ENCODE measurements at regions not wholly inside any gene's neighbourhood (a gene's known extent, or its start where the extent isn't known, plus 50 kb on each side); places are given as distances from the start of the nearest gene placed in this dataset.

DNA sequence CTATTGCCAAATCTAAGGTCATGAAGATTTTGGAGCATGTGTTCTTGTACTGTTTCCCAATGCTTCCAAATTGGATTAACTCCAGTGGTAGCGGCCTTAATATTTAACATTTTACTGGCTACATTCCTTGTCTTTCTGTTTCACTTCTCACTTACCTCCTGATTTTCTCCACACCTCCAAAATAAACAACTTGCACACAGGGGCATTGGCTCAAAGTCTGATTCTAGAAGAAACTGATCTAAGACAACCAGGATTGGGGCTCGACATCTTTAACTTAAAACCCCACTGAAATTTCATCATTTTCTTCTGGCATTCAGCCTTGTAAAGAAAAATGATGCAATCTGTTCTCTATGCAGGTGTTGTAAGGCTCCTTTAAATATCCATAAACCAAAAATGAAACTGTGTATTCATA lies 557.9 kb upstream of the ID4 start:
- no peak for DNase-seq

DNA sequence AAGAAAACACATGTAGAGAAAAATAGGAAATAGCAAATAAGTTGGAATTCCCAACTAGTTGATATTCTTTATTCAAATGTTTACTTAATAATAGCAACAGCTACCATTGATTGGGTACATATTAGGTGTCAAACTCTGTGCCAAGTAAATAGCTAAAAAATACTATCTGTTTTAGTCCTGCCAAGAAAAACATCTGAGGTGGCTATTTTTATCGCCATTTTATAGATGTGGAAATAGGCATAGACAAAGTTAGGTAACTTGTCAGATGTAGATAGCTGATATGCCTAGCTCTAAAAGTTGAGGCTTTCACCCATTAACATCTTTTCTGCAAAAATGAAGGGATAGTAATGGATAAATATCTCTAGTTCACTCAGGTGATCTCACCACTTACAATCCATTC lies 549.2 kb upstream of the ID4 start:
- DNase-seq: no peak

DNA sequence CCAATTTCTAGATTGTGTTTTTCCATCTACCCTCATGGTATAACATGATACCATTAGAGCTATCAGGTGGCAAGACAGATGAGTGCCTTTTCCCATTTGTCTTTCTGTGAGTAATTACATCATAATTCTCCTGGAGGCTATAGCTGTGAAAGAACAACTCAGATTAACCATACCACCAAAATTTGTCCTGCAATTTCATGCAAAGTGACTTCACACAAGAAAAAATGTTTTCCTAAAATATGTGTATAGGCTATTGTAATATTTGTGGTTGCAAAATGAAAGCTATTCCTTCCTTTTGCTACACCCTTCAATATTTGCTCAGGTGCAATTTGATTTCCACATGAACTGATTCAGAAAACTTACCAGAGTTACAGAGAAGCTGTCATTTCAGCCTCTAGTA lies 547.7 kb upstream of the ID4 start:
- no peak for DNase-seq

DNA sequence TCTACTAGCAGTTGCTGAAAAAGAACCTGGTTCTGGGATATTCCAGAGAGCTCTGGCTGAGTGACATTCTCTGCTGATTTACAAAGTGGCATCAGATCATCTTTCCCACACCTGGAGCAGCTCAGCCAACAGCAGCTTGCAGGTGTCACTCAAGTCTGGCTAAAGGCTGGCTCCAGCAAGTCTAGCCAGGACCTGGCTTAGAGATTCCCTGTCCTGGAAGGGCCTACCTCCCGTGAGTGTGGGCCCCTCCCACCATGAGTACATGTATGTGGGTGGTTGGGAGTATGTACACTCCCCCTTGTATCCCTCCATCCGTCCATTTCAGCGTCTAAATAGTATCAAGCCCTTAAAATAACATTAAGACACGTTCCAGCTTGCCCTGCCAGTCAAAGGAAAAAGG lies 539.3 kb upstream of the ID4 start:
- DNase-seq: no peak

DNA sequence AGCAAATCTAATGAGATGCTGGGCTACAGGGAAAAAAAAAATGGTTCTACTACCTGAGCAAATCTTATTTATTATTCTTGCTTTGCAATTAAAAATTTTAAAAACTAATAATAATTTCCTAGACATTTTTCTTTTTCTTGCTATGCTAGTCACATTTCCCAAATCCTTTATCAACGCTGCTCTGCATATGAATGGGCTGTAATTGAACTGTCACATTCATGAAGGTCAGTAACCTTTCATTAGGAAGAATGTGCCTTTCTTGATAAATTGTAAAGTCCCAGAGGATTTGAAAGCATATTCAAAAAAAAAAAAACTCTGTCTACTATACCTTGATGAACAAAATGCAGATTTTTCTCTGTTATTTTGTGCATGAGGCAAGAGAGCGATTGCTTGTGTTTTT lies 538.7 kb upstream of the ID4 start:
- no peak for DNase-seq

DNA sequence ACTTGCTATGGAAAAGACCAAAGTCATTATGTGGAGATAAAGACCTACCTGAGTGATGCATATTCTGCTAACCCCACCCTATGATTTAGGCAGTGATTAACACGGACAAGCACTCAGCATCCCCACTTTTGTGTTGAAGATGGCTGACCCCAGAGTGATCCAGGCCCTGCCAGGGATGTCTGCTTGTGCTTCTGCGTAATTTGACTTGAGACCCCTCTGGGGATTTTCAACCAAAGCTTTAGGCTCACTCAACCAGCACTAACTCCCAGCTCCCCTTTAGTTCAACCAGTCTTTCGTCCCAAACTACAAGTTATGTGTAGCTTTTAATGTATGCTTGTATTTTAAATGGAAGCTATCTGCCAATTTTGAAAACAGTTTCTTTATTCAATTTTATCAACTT lies 538.0 kb upstream of the ID4 start:
- no peak for DNase-seq

DNA sequence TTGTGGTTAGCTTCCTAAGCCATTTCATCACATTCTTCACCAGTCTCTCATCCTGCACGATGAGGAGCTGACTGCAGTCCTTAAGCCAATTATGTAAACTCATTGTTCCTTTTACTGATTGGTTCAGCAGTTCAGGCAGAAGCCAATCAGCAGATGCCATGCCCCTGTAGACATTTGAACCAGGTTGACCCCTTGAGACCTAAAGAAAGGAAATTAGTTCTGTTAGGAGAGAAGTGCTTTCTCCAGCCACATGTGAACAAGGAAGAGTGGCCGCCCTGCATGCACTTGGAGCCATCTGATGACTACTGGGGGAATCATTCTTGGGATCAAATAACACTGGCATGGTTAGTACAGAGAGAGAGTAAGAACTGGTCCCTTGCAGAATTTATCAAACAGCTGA lies 535.2 kb upstream of the ID4 start:
- no peak for DNase-seq

DNA sequence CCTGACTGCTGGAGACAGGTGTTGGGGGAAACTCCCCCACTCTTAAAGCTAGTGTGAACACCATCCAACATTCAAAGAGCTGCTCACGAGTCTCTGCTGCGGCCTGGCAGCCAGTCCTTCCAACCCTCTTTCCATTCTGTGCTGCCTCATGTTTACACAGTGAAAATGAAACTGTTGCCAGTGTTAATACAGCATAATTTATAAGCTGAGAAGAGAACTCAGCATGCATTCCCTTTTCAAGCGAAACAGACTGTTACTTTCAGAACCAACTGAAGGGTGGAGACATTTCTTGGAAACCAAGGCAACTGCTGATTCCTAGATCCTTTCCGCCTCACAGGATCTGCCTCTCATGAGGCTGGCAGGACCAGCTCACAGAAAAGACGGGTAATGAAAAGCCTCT lies 533.8 kb upstream of the ID4 start:
- no peak for DNase-seq

DNA sequence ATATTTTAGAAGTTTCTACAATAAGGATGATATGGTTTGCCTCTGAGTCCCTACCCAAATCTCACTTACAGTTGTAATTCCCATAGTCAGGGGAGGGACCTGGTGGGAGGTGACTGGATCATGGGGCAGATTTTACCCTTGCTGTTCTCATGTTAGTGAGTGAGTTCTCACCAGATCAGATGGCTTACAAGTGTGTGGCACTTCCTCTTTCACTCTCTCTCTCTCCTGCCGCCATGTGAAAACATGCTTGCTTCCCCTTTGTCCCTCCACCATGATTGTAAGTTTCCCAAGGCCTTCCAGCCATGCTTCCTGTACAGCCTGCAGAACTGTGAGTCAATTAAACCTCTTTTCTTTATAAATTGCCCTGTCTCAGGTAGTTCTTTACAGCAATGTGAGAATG lies 527.5 kb upstream of the ID4 start:
- DNase-seq: no peak

DNA sequence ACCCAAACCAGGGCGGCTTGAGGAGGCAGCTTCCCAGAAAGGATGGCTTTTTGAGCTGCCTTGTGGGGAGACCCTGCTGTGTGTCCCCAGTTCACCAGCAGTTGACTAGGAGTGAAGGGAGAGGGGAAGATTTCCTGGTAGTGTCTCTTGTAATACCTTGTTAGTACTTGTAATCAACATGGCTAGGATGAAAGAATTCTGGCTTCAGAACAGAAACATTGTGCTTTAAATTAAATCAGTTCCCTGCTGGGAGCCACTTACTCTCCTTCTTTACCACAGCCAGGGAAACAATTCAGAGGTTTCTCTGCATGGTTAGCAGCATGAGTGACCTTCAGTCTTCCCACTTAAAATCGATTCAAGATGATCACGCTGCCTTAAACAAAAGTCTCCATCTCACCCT lies 525.4 kb upstream of the ID4 start:
- DNase-seq: no peak

DNA sequence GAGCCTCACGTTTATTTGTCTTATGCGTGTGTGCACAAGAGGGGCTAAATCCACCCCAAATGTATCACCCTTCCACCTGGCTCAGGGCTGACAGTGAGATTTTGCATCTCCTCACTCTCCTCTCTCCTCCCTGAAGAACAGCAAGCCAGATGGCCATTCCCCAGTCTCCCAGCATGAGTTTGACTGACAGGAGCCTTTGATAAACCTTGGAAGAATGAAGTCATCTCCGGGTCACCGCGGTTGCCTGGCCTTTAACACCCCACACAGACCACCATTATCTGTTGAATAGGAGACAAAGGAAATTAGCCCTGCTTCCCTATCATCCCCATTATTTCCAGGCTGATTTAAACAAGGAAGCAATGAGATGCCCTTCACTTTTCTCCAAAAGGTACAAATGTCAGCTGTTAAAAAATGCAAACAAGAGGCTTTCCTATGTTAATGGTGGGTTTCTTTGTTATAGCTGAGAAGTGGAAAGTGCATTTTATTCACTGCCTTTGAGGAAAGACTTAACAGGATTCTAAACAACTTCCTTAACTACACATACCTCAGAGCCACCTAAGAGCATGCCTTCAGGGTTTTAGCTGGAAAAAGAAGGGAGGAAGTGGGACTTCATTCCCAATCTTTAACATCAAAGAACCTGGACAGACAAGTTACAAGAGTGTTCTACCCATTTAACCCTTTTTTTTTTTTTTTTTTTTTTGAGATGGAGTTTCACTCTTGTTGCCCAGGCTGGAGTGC lies 524.8 kb upstream of the ID4 start:
- DNase-seq: no peak

DNA sequence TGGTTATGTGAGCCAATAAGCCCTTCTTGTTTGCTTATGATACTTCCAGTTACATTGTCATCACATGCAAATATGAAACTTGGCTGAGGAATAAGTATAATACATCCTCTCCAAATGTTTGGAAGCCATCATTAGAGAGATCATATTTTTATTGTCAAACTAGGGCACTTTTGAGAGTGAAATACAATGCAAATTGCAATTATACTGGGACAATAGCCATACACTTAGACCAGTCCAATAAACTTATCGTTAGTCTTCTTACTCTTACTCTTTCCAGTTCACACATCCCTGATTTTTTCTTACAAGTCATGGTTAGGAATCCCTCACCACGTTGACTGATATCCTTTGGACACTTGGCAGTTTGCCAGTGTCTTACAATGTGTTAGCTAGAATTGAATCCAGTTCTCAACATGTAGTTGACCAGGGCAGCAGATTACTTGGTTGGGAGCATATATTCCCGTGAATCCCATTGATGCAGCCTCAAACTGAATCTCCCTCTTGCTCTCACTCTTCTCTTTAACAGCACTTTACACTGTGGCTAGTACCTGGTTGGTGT lies 519.7 kb upstream of the ID4 start:
- no peak for DNase-seq

DNA sequence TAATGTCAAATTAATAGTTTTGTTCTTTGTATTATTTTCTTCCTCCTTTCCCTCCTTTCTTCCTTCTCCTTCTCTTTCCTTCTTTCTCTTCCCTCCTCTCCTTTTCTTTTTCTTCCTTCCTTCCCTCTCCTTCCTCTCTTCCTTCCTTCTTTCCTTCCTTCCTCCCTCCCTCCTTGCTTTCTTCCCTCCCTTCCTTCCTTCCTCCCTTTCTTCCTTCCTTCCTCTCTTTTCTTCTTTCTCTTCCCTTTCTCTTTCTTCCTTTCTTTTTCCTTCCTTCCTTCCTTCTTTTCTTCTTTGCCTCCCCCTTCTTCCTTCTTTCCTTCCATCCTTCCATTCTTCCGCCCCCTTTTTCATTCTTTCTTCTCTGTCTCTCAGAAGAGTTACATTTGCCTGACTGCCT lies 518.2 kb upstream of the ID4 start:
- DNase-seq: no peak

DNA sequence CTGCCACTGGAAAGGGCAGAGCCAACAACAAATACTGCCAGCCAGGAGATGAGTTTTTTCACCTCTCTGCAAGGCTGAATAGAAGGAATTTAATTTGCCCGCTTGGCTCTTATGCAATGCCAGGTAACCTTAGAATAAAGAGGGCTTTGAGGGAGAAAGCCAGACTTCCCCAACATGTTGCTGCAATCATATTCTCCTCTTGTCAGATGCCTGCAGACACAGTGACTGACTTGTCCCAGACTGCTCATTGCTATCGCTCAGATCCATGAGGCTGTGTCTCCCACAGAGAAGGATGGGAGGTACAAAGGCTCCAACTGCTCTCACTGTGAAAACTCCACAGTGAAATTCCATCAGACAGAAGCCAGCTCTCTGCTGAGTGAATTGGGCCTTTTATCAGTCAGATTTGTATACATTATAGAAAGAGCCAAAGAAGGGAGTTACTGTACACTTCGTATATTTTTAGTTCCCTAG lies 517.0 kb upstream of the ID4 start:
- no peak for DNase-seq

DNA sequence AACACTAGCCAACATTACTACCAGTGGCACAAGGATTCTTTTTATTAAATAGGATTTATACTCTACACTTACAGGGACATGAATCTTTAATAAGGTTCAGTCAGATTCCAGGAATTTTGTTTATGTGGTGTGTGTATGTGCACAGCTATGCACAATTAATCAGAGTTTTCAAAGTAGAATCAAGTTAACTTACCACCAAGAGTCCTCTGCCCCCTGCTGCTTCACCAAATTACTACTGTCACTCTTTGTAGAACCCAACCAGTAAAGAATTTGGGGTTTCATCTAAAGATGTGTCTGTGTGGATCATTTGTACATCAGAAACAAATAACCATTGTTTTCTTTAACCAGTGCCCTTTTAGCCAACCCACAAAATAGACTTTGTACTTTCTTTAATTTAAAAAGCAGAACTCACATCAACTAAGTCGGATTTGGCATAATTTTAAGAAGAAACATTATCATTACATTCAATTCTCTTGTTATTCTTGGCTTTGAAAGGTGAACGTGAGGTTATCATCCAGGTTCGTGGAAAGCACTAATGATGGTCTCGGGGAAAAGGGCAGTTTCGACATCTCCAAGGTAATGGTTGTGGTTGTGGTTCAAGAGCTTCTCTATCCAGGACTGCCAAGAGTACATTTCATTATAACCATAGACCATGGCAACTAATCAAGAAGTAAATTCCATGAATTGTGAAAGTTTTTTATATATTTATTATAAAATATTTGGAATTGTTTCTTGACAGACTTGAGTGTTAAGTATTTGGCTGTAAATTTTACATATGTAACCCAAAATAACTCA lies 514.3 kb upstream of the ID4 start:
- DNase-seq: no peak

DNA sequence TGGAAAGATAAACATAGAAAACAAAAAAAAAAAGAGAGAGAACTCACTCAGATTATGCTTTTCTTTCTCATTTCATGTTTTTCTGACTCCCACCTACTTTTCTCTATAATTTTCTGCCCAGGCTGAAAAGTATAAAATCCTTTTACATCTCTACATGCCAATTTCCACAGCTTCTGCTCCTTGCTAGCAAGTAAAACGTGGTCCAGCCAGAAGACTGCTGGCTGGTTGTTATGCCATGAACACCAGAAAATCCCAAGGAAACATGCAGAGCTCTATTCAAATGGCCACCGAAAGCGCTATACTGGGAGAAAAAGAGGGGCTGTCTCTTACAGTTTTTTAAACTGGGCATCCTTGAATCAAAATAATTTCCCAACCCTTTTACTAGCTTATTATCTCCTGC lies 512.8 kb upstream of the ID4 start:
- no peak for DNase-seq

DNA sequence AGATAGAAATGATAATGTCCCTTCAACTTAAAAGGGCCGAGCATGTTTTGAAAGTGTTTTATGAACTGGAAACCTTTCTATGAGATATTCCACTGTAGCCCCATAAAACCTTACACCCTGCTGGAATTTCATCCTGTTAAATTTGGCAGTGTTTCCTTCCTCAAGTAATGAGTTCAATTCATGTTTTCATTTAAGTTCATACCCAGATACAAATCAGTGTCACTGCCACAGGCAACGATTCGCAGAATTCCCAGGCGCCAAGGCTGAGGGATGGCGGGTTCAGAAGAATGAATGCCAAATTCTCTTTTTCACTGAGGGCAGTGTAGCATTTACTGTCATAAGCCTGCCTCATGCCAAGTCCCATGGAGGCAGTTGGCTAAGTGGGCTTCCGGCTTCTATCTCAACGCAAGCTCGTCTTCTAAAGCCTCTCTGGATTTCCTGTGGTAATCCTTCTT lies 511.8 kb upstream of the ID4 start:
- no peak for DNase-seq

DNA sequence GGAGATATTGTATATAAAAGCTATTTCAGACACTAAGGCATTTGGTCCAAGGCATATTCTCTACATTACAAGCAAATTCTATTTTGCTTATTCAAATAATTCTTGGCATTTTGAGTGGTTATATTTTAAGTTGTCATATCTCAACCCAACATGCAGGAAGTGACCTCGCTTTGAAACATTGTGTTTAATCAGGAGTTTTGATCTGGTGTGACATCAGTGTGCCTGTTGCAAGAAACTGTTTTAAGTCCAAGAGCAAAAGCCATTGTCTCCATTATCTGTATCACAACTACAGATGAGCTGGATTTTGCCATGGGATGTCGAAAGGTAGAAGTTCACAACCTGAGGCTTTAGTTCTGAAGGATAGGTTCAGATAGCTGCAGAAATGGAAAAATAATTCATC lies 509.9 kb upstream of the ID4 start:
- DNase-seq: no peak

DNA sequence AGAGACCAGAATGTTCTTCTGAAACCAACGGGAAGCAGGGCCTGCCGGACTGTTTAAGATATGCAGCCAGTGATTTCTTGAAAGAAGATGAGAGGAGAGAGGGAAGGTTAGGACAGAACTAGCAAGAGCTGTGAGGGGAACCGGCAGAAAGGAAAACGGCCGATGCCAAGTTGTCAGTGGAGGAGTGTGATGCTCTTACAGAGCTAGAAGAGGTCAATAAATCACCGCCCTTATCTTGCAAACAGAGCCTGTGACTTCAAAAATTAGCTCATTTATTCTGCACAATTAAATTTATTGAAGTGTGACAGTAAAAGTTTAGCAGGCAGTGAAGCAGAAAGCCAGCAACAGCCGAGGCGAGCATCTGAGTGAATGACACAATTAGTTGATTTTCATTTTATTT lies 509.5 kb upstream of the ID4 start:
- no peak for DNase-seq

DNA sequence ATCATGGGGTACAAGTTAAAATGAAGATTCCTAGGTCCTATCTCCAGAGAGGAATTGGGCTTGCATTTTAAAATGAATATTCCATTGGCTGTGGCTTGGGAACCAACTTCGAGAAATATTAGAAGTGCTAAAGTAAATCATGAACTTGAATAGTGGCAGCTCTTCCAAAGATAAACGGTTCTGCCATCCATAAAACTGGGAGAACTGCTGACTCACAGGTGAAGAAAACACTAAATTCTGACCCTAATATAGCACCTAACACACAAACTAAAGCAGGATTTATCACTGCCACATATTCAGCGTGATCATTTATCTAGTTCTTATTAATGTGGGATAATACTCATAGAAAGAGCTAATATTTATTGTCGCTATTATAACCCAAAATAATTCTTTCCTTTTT lies 508.1 kb upstream of the ID4 start:
- DNase-seq: no peak

DNA sequence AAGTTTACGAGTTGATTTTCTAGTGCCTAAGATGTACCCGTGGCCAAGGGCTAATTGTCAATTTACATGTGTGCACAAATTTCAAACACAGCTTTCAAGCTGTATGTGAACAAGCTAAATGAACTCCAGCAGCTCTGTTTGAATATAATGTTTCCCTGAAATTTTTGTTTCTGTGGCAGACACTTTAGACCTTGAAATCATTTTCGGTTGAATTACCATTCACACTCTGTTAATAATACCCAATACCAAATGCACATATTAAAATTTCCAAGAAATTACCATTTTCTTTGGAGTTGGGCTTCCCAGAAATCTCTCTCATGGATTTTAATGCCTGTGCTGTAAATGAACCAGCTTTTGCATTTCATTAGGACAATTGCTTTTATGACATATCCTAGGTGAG lies 506.1 kb upstream of the ID4 start:
- no peak for DNase-seq

DNA sequence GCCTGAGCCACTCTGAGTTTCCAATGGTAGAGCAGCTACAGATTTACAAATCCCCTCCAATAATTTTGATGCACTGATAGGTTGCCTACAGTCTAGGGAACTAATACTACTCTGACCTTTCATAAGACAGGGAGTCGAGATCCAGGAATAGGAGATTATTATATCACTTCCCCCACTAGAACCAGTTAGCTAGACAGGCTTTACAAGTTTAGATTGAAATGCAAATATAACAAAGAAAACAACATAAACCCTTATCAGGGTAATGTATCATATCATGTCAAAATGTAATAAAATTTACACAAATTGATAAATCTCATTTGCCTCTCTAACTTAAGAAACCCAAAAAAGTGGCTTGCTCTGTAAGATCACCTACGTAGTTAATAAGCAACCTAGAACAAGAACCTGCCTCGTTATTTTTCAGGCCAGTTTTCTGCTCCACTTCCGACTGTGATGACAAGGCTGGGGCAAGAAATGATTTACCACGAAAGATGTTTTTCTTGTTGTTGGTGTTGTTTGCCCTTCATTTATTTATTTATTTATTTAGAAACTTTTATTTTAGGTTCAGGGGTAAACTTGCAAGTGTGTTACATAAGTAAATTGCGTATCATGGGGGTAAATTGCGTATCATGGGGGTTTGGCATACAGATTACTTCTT lies 504.2 kb upstream of the ID4 start:
- DNase-seq: no peak

DNA sequence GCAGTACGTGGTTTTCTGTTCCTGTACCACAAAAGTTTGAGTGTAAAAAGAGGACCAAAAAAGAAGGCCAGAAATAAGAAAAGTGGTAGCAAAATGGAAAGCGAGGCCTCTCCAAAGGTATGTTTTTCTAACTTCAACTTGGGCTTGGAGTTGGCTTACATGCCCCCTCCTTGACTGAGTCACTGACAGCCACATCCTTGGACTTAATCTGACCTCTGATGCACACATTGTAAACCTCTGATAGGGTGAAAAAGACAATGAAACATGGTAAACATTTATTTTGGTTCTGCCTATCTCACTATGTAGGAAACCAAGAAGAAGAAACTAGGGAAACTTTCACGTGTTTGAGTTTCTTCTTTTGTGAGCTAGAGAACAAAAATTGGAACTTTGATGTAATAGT lies 503.2 kb upstream of the ID4 start:
- DNase-seq: no peak

DNA sequence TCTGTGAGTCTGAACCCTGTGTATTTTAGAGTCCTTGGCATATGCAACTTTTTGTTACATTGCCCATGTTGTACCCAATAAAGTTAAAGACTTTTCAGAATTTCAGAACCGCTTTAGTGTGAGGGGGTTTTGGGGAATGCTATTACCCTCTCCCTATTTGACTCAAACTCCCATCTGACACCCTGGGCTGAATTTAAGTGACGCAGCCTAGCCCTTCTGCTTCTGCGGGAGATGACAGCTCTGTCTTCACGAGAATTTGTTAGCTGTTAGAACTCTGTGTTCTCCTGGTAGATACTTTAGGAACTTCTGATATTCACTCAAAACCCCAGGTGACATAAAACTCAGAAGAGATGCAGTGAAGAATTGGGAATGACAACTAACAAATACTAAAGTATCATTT lies 500.6 kb upstream of the ID4 start:
- no peak for DNase-seq

Measured in activated T-cell treated with anti-CD3 and anti-CD28 coated beads, Interleukin-2, amount 50 U/mL, for 48 hours (primary cell).